ENCODE measurements at regions not wholly inside any gene's neighbourhood (a gene's known extent, or its start where the extent isn't known, plus 50 kb on each side); places are given as distances from the start of the nearest gene placed in this dataset.

GRCh38 chrX:142076633-142077032, 128.5 kb downstream of the MAGEC2 start:
- Mint-ChIP-seq H3K4me1 (no peaks in the 10 kb centered on the region), H3K36me3 (no peaks in the 10 kb centered on the region), H3K9me3 (peaks cover 51% of the 10 kb centered on the region), H3K27me3 (ENCODE audit: low read depth) (no peaks in the 10 kb centered on the region), H3K4me3 (no peak overlapping the region), H3K27ac (no peak overlapping the region)
- no peak for TF ChIP-seq CTCF (IDR thresholded peaks at IDR 0.05; ENCODE audit: unreplicated experiment)
- no peak for DNase-seq (ENCODE audit: low spot score in 2 of 2, unreplicated experiment in 2 of 2)

GRCh38 chrX:142068365-142068764, 136.7 kb downstream of the MAGEC2 start:
- no peaks in the 10 kb centered on the region for H3K4me1 Mint-ChIP-seq
- TF ChIP-seq CTCF (IDR thresholded peaks at IDR 0.05; ENCODE audit: unreplicated experiment) = no peak
- no peaks in the 10 kb centered on the region for H3K36me3 Mint-ChIP-seq
- DNase-seq (ENCODE audit: low spot score in 2 of 2, unreplicated experiment in 2 of 2) = no peak
- no peak overlapping the region for H3K4me3 Mint-ChIP-seq
- peaks cover 24% of the 10 kb centered on the region for H3K9me3 Mint-ChIP-seq
- no peak overlapping the region for H3K27ac Mint-ChIP-seq
- H3K27me3 Mint-ChIP-seq (ENCODE audit: low read depth) = no peaks in the 10 kb centered on the region

- Mint-ChIP-seq H3K36me3 (no peaks in the 10 kb centered on the region), H3K4me1 (no peaks in the 10 kb centered on the region), H3K27me3 (ENCODE audit: low read depth) (no peaks in the 10 kb centered on the region), H3K9me3 (peaks cover 26% of the 10 kb centered on the region), H3K27ac (no peak overlapping the region), H3K4me3 (no peak overlapping the region)
- TF ChIP-seq CTCF (IDR thresholded peaks at IDR 0.05; ENCODE audit: unreplicated experiment) = no peak
- DNase-seq (ENCODE audit: low spot score in 2 of 2, unreplicated experiment in 2 of 2) = no peak
These were observed 144.9 kb downstream of the MAGEC2 start for GRCh38 chrX:142060191-142060590.

- H3K9me3 Mint-ChIP-seq = peaks cover 20% of the 10 kb centered on the region
- no peak overlapping the region for H3K4me3 Mint-ChIP-seq
- TF ChIP-seq CTCF (IDR thresholded peaks at IDR 0.05; ENCODE audit: unreplicated experiment) = no peak
- no peaks in the 10 kb centered on the region for H3K4me1 Mint-ChIP-seq
- DNase-seq (ENCODE audit: low spot score in 2 of 2, unreplicated experiment in 2 of 2) = no peak
- H3K27ac Mint-ChIP-seq = no peak overlapping the region
- no peaks in the 10 kb centered on the region for H3K27me3 Mint-ChIP-seq (ENCODE audit: low read depth)
- no peaks in the 10 kb centered on the region for H3K36me3 Mint-ChIP-seq
These were observed 150.4 kb downstream of the MAGEC1 start for GRCh38 chrX:142054094-142054493.

- no peak for TF ChIP-seq CTCF (IDR thresholded peaks at IDR 0.05; ENCODE audit: unreplicated experiment)
These were observed 148.5 kb downstream of the MAGEC1 start for GRCh38 chrX:142052238-142052637.

GRCh38 chrX:142043196-142043595, 139.5 kb downstream of the MAGEC1 start:
- DNase-seq (ENCODE audit: low spot score in 2 of 2, unreplicated experiment in 2 of 2) = no peak
- TF ChIP-seq CTCF (IDR thresholded peaks at IDR 0.05; ENCODE audit: unreplicated experiment) = no peak
- no peaks in the 10 kb centered on the region for H3K4me1 Mint-ChIP-seq
- H3K9me3 Mint-ChIP-seq = peaks cover 32% of the 10 kb centered on the region
- H3K27ac Mint-ChIP-seq = no peak overlapping the region
- H3K27me3 Mint-ChIP-seq (ENCODE audit: low read depth) = no peaks in the 10 kb centered on the region
- H3K4me3 Mint-ChIP-seq = no peak overlapping the region
- H3K36me3 Mint-ChIP-seq = no peaks in the 10 kb centered on the region

More at GRCh38 chrX:142052238-142052637, 148.5 kb downstream of the MAGEC1 start:
- H3K27ac Mint-ChIP-seq = no peak overlapping the region
- no peaks in the 10 kb centered on the region for H3K4me1 Mint-ChIP-seq
- H3K4me3 Mint-ChIP-seq = no peak overlapping the region
- no peak for DNase-seq (ENCODE audit: low spot score in 2 of 2, unreplicated experiment in 2 of 2)
- H3K36me3 Mint-ChIP-seq = no peaks in the 10 kb centered on the region
- no peaks in the 10 kb centered on the region for H3K27me3 Mint-ChIP-seq (ENCODE audit: low read depth)
- peaks cover 30% of the 10 kb centered on the region for H3K9me3 Mint-ChIP-seq

Measured in mesothelial cell of epicardium (in vitro differentiated cells).